HG03196 (cell line): ENCODE measurements at regions not wholly inside any gene's neighbourhood (a gene's known extent, or its start where the extent isn't known, plus 50 kb on each side); places are given as distances from the start of the nearest gene placed in this dataset.

Experiments used
- ATAC-seq: cut with Tn5 transposase; IDR thresholded peaks from one replicate; pipeline ENCODE4 v1.9.1; 2021; ENCODE audit not compliant: unreplicated experiment

- no peak for ATAC-seq
Observed at GRCh38 chr18:77969972-77970371, 720.3 kb downstream of the GALR1 start.

- no peak for ATAC-seq
Observed at GRCh38 chr18:77970814-77971213, 721.2 kb downstream of the GALR1 start.

GRCh38 chr18:77973745-77974144 lies 724.1 kb downstream of the GALR1 start:
- ATAC-seq = no peak

GRCh38 chr18:77974329-77974728 lies 724.7 kb downstream of the GALR1 start:
- ATAC-seq = no peak

GRCh38 chr18:77977331-77977730 lies 727.7 kb downstream of the GALR1 start:
- ATAC-seq = no peak

- no peak for ATAC-seq
Observed at GRCh38 chr18:77980275-77980674, 730.6 kb downstream of the GALR1 start.

GRCh38 chr18:77981874-77982273 lies 732.2 kb downstream of the GALR1 start:
- no peak for ATAC-seq

- no peak for ATAC-seq
Observed at GRCh38 chr18:77983270-77983669, 733.6 kb downstream of the GALR1 start.

- ATAC-seq = no peak
Observed at GRCh38 chr18:77984178-77984577, 734.5 kb downstream of the GALR1 start.

GRCh38 chr18:77984833-77985232 lies 735.2 kb downstream of the GALR1 start:
- no peak for ATAC-seq

GRCh38 chr18:77985526-77986281 lies 736.1 kb downstream of the GALR1 start:
- ATAC-seq = no peak

- no peak for ATAC-seq
Observed at GRCh38 chr18:77990131-77990530, 740.5 kb downstream of the GALR1 start.

GRCh38 chr18:77990901-77991300 lies 741.3 kb downstream of the GALR1 start:
- ATAC-seq = no peak

- ATAC-seq = no peak
Observed at GRCh38 chr18:77992057-77992456, 742.4 kb downstream of the GALR1 start.

GRCh38 chr18:77993188-77993981 lies 743.7 kb downstream of the GALR1 start:
- ATAC-seq = no peak

GRCh38 chr18:77995593-77995992 lies 745.9 kb downstream of the GALR1 start:
- no peak for ATAC-seq

- ATAC-seq = no peak
Observed at GRCh38 chr18:77996737-77997136, 747.1 kb downstream of the GALR1 start.

GRCh38 chr18:78001811-78002210 lies 752.2 kb downstream of the GALR1 start:
- ATAC-seq = no peak

- ATAC-seq = no peak
Observed at GRCh38 chr18:78006006-78006773, 756.5 kb downstream of the GALR1 start.

GRCh38 chr18:78006774-78007260 lies 757.2 kb downstream of the GALR1 start:
- ATAC-seq = no peak

- no peak for ATAC-seq
Observed at GRCh38 chr18:78010363-78010762, 760.7 kb downstream of the GALR1 start.
